ENCODE measurements at regions not wholly inside any gene's neighbourhood (a gene's known extent, or its start where the extent isn't known, plus 50 kb on each side); places are given as distances from the start of the nearest gene placed in this dataset.

GRCh38 chr4:4750187-4750586, 109.3 kb upstream of the MSX1 start:
- no peak for TF ChIP-seq ZNF211 (tag by site-specific recombination; IDR thresholded peaks at IDR 0.05; ENCODE audit: low read depth)
- no peak for TF ChIP-seq CTCF (tag by site-specific recombination; IDR thresholded peaks at IDR 0.05)
- TF ChIP-seq ZSCAN18 (tag by site-specific recombination; IDR thresholded peaks at IDR 0.05): no peak
- TF ChIP-seq, protein P1, sequence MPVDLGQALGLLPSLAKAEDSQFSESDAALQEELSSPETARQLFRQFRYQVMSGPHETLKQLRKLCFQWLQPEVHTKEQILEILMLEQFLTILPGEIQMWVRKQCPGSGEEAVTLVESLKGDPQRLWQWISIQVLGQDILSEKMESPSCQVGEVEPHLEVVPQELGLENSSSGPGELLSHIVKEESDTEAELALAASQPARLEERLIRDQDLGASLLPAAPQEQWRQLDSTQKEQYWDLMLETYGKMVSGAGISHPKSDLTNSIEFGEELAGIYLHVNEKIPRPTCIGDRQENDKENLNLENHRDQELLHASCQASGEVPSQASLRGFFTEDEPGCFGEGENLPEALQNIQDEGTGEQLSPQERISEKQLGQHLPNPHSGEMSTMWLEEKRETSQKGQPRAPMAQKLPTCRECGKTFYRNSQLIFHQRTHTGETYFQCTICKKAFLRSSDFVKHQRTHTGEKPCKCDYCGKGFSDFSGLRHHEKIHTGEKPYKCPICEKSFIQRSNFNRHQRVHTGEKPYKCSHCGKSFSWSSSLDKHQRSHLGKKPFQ (tag by site-specific recombination; IDR thresholded peaks at IDR 0.05): no peak

Data from HEK293 (cell line).